ENCODE measurements at regions not wholly inside any gene's neighbourhood (a gene's known extent, or its start where the extent isn't known, plus 50 kb on each side); places are given as distances from the start of the nearest gene placed in this dataset.

GRCh38 chr7:25543210-25543609 lies 314.9 kb upstream of the NPVF start:
- Histone ChIP-seq H3K9me3 (ENCODE audit: low read length) (no peaks in the 10 kb centered on the region), H3K4me1 (ENCODE audit: insufficient read depth, low read length) (no peaks in the 10 kb centered on the region), H3K27me3 (ENCODE audit: low read length) (peaks cover 59% of the 10 kb centered on the region)

GRCh38 chr7:25543798-25544197 lies 315.5 kb upstream of the NPVF start:
- no peaks in the 10 kb centered on the region for H3K36me3 ChIP-seq (ENCODE audit: low read depth, low read length)
- intact Hi-C loops (cut with micrococcal nuclease): no loop called here
- no peaks in the 10 kb centered on the region for H3K9me2 ChIP-seq (replicated peaks; ENCODE audit: low read length)
- H3K79me2 ChIP-seq (ENCODE audit: low read length): no peaks in the 10 kb centered on the region
- DNase-seq (no peak), ATAC-seq (no peak)
- H3K9me3 ChIP-seq (ENCODE audit: low read length): no peaks in the 10 kb centered on the region
- ChIA-PET CTCF (no interaction called here), POLR2A (ENCODE audit: unreplicated experiment) (no interaction called here)
- no peaks in the 10 kb centered on the region for H4K20me1 ChIP-seq (ENCODE audit: low read length)
- no TSS peak for BruUV-seq (replicated peaks)
- H3K4me2 ChIP-seq (ENCODE audit: low read length): no peak overlapping the region
- H3K27me3 ChIP-seq (ENCODE audit: low read length): peaks cover 64% of the 10 kb centered on the region
- no peaks in the 10 kb centered on the region for H3K4me1 ChIP-seq (ENCODE audit: insufficient read depth, low read length)
- H3K9ac ChIP-seq (ENCODE audit: low read length): no peak overlapping the region
- no peaks in the 10 kb centered on the region for H3F3A ChIP-seq (ENCODE audit: low read length, unreplicated experiment)
- TF ChIP-seq EZH2phosphoT487 (IDR thresholded peaks at IDR 0.05; ENCODE audit: borderline replicate concordance, low read length) (no peak), CTCF (conservative IDR thresholded peaks at IDR 0.05; ENCODE audit: low read depth, low read length) (no peak), EZH2 (IDR thresholded peaks at IDR 0.05; ENCODE audit: low read length, unreplicated experiment) (no peak)
- no peak overlapping the region for H3K27ac ChIP-seq (ENCODE audit: low read length)
- H3K4me3 ChIP-seq (ENCODE audit: low read length): no peak overlapping the region
- no peak overlapping the region for H2AFZ ChIP-seq (ENCODE audit: low read length)

More at GRCh38 chr7:25543210-25543609, 314.9 kb upstream of the NPVF start:
- H3K9me2 ChIP-seq (replicated peaks; ENCODE audit: low read length): no peaks in the 10 kb centered on the region
- BruUV-seq (replicated peaks): no TSS peak
- H3K36me3 ChIP-seq (ENCODE audit: low read depth, low read length): no peaks in the 10 kb centered on the region
- intact Hi-C loops (cut with micrococcal nuclease): no loop called here
- TF ChIP-seq CTCF (conservative IDR thresholded peaks at IDR 0.05; ENCODE audit: low read depth, low read length) (no peak), EZH2 (IDR thresholded peaks at IDR 0.05; ENCODE audit: low read length, unreplicated experiment) (no peak), EZH2phosphoT487 (IDR thresholded peaks at IDR 0.05; ENCODE audit: borderline replicate concordance, low read length) (no peak)
- H3K9ac ChIP-seq (ENCODE audit: low read length): no peak overlapping the region
- no peak for DNase-seq
- no peak for ATAC-seq
- no peaks in the 10 kb centered on the region for H3K79me2 ChIP-seq (ENCODE audit: low read length)
- H3K4me3 ChIP-seq (ENCODE audit: low read length): no peak overlapping the region
- H4K20me1 ChIP-seq (ENCODE audit: low read length): no peaks in the 10 kb centered on the region
- H3K27ac ChIP-seq (ENCODE audit: low read length): no peak overlapping the region
- no peak overlapping the region for H2AFZ ChIP-seq (ENCODE audit: low read length)
- ChIA-PET POLR2A (ENCODE audit: unreplicated experiment) (no interaction called here), CTCF (no interaction called here)
- H3F3A ChIP-seq (ENCODE audit: low read length, unreplicated experiment): no peaks in the 10 kb centered on the region
- H3K4me2 ChIP-seq (ENCODE audit: low read length): no peak overlapping the region

- TF ChIP-seq EZH2phosphoT487 (IDR thresholded peaks at IDR 0.05; ENCODE audit: borderline replicate concordance, low read length) (no peak), EZH2 (IDR thresholded peaks at IDR 0.05; ENCODE audit: low read length, unreplicated experiment) (no peak), CTCF (conservative IDR thresholded peaks at IDR 0.05; ENCODE audit: low read depth, low read length) (no peak)
- Histone ChIP-seq H3K36me3 (ENCODE audit: low read depth, low read length) (no peaks in the 10 kb centered on the region), H2AFZ (ENCODE audit: low read length) (no peak overlapping the region), H3K4me2 (ENCODE audit: low read length) (no peak overlapping the region), H3K27ac (ENCODE audit: low read length) (no peak overlapping the region), H4K20me1 (ENCODE audit: low read length) (no peaks in the 10 kb centered on the region), H3K27me3 (ENCODE audit: low read length) (peaks cover 69% of the 10 kb centered on the region), H3K9me3 (ENCODE audit: low read length) (no peaks in the 10 kb centered on the region), H3K4me3 (ENCODE audit: low read length) (no peak overlapping the region), H3F3A (ENCODE audit: low read length, unreplicated experiment) (no peaks in the 10 kb centered on the region), H3K9ac (ENCODE audit: low read length) (no peak overlapping the region), H3K9me2 (replicated peaks; ENCODE audit: low read length) (no peaks in the 10 kb centered on the region), H3K4me1 (ENCODE audit: insufficient read depth, low read length) (no peaks in the 10 kb centered on the region), H3K79me2 (ENCODE audit: low read length) (no peaks in the 10 kb centered on the region)
- CTCF ChIA-PET: no interaction called here
- intact Hi-C loops (cut with micrococcal nuclease): no loop called here
- POLR2A ChIA-PET (ENCODE audit: unreplicated experiment): no interaction called here
- no peak for DNase-seq
- BruUV-seq (replicated peaks): no TSS peak
- no peak for ATAC-seq
Observed at GRCh38 chr7:25544254-25544653, 316.0 kb upstream of the NPVF start.

All from PC-3 (cell line).